ENCODE measurements at regions not wholly inside any gene's neighbourhood (a gene's known extent, or its start where the extent isn't known, plus 50 kb on each side); places are given as distances from the start of the nearest gene placed in this dataset.
"Not testable (repeated sequence)": the region's sequence is repeated elsewhere in the genome, so short reads cannot be mapped to it uniquely, and the experiment has no call there.

- DNase-seq = no peak
Observed at GRCh38 chr2:185891403-185891802, 152.8 kb downstream of the FSIP2 start.

DNA sequence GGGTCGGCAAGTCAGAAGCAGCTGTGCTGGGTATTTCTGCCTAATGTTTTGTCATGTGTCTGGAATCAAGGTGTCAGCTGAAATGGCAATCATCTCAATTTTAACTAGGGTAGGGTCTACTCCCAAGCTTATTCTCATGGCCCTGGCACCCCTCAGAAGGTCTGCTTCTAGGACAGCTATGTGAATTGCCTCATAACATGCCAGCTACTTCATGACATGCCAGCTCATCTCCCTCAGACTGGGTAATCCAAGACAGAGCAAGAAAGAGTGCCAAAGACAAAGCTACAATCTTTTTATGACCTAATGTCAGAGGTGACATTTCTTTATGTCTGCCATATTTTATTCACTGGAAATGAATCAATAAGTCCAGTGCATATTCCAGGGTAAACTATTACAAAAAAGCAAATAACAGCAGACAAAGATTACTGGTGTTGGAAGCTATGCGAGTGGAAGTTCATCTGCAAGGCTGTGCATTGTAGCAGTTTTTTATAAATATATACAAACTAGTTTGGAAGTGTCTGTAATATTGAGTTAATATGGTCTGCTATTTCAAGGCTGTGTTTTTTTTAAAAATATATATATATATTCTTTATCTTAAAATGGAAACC, 153.3 kb downstream of the FSIP2 start:
- DNase-seq = no peak

DNA sequence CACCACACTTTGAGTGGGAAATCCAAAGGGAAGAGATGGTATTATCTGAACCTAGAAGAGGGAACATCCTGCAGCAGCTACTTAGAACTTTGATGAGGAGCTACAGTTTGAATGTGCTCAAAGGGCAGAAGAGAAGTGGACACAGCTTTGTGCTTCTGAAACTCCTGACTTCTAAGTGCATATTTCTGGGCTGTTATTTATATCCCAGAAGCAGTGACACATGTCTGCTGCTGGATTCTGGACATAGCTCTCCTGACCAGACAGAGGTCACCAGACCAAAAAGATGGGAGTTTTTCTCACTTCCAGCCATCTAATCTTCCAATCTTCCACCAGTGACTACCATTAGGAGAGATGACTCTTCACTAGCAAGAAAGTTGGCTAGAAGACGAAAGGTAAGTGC, 153.9 kb downstream of the FSIP2 start:
- DNase-seq = no peak

DNA sequence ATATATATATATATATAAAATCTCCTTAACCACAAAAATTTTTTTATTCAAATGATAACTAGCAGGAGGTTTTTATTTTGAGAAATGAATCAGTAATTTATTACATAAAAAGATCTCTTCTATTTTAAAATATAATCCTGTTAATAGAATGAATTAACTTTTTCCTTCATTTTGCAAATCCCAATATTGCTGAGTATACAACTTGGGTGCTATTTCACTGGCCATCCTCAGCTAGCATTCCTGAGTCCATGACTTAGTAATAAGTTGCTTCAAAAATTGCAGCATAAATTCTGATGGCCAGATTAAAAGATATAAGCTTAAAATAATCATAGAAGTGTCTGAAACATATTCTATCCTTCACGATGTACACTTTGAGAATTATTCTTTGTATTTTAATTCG, 155.6 kb downstream of the FSIP2 start:
- no peak for DNase-seq

DNA sequence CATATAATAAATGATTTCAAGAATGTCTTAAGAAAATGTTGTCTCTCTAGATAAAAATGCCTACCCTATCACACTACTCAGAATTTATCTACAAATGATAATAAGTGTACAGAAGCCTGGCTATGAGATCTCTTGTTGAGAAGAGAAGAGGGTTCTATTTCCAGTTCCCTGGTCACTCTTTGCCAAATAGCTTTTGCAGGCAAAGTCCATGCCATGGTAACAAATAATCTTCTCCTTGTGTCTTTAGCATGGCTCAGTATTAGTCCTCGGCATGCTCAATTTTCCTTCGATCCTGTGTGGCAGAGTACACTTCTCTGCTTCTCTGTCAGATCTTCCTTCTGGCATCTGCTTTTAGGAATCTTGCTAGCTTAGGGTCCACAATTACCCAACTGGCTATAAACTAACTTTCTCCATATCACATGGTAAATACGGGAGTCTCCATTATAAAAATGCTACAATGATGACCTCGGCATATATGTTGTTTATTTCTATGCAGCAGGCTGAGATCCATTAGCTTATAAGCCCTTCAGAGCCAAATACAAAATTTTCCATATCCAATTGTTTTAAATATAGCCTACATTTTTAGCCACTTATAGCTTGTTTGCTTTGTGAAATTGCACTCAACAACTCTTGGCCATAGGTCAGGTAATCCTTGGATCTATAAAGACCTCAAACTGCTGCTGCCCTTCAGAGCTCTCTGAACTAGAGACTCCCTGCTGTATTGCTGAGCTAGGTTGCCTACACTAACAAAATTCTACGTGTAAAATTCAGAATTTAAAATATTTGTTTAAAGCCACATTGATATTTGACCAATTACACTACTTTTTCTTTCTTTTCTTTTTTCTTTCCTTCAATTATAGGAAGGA, 157.5 kb downstream of the FSIP2 start:
- DNase-seq = no peak

DNA sequence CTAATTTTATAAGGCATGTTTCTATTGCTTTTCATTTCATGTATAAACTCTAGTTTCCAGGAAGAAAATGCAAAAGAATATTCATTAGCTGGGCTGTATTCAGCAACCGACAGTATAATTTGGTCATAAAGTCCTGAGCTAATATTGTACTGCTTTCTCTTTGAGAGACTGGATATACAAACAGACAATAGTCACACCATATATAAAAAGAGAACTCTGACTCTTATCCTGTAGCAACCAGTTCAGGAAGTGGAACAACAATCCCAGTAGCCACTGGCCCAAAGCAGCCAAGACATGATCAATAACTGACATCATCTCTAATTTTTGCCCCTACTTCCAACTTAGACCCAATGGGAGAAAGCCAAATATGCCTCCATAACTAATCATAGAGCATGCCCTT, 160.8 kb downstream of the FSIP2 start:
- DNase-seq = no peak

GRCh38 chr2:185919155-185919554, 180.6 kb downstream of the FSIP2 start:
- no peak for DNase-seq

DNA sequence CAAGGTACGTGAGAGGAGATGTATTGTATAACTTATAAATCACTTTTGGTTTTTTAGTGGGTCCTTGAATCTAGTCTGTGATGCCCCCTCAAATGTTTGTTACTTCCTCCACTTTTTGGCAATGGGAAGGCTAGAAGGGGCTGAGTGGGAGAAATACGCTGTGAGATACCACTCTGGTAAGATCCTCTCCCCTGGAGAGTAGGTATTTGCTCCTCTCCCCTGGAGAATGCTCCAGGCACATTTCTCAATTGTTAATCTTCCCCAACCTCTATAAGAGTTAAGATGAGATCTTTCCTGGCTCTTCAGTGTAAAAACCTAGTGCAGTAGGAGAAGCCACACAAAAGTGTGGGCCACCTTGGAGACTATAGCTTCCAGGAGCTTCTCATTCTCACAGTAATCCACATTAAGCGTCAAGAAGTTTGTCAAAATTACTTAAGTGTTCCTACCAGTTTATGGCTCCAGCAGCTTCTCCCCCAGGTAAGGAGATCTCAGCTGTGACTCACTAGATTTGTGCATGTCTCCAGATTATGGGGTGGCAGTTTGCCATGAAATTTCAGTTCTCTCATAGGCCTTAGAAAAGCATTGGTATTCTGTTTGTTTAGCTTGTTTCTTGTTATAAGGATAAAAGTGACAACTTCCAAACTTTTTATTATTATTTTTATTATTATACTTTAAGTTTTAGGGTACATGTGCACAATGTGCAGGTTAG, 182.6 kb downstream of the FSIP2 start:
- no peak for DNase-seq

- no peak for DNase-seq
Observed at GRCh38 chr2:185934232-185934631, 195.6 kb downstream of the FSIP2 start.

- DNase-seq = no peak
Observed at GRCh38 chr2:185939858-185940257, 201.3 kb downstream of the FSIP2 start.

DNA sequence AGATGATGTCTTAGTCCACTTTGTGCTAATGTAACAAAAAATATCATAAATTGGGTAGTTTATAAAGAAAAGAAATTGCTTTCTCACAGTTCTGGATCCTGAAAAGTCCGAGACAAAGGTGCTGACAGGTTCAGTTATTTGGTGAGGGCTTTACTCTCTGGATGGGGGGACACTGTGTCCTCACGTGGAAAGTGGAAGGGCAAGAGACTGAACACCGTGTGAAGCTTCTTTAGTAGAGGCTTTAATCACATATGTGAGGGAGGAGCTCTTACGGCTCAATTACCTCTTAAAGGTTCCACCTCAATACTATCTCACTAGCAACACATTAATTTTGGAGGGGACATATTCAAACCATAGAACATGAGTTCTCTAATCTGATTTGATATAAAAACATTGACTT, 204.3 kb downstream of the FSIP2 start:
- DNase-seq = no peak

- DNase-seq = no peak
Observed at GRCh38 chr2:185947722-185948121, 209.1 kb downstream of the FSIP2 start.

- no peak for DNase-seq
Observed at GRCh38 chr2:185952100-185952499, 213.5 kb downstream of the FSIP2 start.

DNA sequence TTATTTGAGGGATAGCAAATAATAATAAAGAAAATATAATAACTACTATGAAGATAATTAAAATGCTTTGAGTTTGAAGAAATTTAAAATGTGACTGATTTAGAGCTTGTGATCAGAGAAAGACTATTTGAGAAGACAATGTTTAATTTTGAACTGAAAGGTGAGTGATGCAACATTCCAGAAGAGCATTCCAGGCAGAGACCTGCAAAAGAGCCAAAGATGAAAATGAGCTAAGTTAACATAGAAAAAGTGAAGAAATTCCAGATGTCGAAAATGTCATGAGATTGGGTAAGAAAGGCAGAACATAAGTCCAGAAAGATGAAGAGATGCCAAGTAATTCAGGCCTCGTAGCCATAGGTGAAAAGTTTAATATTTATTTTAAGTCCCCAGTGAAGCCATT, 215.8 kb downstream of the FSIP2 start:
- DNase-seq = no peak

GRCh38 chr2:185955050-185955449, 216.4 kb downstream of the FSIP2 start:
- DNase-seq = no peak

- no peak for DNase-seq
Observed at GRCh38 chr2:185967335-185967734, 228.7 kb downstream of the FSIP2 start.

- DNase-seq = no peak
Observed at GRCh38 chr2:185970148-185970852, 231.7 kb downstream of the FSIP2 start.

- DNase-seq = no peak
Observed at GRCh38 chr2:185978634-185979407, 240.2 kb downstream of the FSIP2 start.

- no peak for DNase-seq
Observed at GRCh38 chr2:185979546-185980071, 241.0 kb downstream of the FSIP2 start.

- DNase-seq = no peak
Observed at GRCh38 chr2:185980944-185981343, 242.3 kb downstream of the FSIP2 start.

DNA sequence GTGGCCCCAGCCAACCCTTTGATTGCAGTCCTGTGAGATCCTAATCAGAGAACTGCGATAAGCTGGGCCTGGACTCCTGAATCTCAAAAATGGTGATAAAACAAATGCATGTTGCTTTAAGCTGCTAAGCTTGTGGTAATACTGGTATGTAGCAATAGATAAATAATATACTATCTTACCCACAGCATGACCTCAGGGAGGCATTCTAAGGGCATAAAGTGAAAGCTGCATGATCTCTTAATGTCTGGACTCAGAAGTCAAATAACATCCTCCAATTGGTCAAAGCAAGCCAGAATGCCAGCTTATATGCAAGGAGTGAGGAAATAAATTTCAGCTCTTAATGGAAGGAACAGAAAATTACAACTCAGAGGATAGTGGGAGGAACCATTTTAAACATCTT, 246.1 kb downstream of the FSIP2 start:
- DNase-seq = no peak

DNA sequence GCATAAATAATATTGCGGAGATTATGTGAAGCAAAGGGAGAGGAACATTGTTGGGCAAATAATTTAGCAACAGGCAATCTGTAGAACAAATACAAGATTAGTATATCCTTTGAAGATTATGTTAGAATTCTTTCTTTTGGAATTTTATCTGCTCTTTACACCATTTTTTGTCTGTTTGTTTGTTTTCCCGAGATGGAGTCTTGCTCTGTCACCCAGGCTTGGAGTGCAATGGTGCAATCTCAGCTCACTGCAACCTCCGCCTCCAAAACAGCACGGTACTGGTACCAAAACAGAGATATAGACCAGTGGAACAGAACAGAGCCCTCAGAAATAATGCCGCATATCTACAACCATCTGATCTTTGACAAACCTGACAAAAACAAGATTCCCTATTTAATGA, 250.3 kb downstream of the FSIP2 start:
- DNase-seq = not testable (repeated sequence)

Measured in SW 1271 (cell line).